HG03571 (cell line): ENCODE measurements at regions not wholly inside any gene's neighbourhood (a gene's known extent, or its start where the extent isn't known, plus 50 kb on each side); places are given as distances from the start of the nearest gene placed in this dataset.

Source experiments
- ATAC-seq: cut with Tn5 transposase; IDR thresholded peaks from one replicate; pipeline ENCODE4 v1.9.1; 2021; ENCODE audit not compliant: unreplicated experiment

DNA sequence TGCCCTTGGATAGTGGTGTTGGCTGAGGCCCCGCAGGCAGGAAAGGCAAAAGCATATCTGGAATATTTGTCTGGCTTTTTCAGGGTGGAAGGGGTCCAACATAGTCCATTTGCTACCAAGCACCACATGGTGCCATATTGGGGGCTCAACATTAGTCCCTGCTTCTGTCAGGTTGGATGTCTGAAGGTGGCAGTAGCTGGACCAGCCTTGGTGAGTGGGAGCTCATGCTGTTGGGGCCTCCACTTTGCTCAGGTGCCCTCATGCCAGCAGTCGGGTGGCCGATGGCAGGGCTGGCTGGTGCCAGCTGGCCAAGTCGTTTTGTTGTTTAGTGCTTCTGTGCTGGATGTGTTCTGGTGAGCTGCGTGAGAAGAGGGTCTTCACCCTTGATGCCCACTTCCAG lies 135.3 kb downstream of the PAPOLA start:
- no peak for ATAC-seq

DNA sequence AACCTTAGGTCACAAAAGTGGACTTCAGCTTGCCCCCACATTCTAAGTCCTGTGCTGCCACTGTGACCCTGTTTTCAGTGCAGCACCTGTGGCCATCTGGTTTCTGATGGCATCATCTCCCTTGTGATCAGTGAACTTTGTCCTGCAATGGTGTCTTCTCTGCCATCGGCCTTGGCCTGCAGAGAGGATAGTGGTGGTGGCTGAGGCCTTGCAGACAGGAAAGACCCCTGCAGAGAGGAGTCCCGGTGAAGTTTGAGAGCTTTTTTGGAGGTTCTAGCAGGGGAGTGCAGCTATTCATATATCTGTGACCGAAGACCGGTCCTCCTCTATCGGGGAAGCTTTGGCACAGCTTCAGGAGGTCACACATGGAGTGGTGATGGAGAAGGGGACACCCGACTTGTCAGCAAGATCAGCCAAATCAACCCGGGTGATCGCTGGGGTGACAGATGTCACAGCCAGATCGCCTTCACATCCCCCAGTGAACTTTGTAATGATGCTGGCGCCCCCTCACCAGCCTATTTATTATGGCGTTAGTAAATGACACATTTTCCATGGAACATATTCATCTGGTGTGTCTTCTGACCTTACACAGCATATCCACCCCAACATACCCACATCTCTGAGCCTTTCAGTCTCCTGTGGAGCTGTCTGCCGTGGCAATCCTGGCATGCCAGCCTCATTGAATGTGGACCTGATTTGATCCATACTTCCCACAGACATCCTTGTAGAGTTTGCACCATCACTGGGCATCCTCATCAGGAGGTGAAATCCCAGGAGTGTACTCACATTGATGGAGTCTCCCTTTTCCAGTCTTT lies 136.1 kb downstream of the PAPOLA start:
- no peak for ATAC-seq

DNA sequence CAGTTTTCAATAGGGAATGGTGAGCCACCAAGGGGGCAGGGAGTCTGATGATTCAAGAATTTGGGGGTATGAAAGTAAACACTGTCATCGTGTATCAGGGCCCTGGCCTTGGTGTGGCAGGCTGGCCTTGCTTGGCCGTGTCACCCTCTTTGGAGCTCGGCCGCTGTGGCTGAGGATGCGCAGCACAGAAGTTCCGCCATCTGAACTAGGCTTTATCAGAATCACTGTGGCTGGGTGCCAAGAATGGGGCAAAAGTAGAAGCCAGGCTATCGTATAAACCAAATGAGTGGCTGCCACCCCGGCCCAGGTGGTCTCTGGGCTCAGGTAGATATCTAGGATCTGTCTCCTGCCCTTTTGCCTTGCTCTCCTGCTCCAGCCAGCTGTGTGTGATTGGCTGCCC lies 137.4 kb downstream of the PAPOLA start:
- no peak for ATAC-seq

DNA sequence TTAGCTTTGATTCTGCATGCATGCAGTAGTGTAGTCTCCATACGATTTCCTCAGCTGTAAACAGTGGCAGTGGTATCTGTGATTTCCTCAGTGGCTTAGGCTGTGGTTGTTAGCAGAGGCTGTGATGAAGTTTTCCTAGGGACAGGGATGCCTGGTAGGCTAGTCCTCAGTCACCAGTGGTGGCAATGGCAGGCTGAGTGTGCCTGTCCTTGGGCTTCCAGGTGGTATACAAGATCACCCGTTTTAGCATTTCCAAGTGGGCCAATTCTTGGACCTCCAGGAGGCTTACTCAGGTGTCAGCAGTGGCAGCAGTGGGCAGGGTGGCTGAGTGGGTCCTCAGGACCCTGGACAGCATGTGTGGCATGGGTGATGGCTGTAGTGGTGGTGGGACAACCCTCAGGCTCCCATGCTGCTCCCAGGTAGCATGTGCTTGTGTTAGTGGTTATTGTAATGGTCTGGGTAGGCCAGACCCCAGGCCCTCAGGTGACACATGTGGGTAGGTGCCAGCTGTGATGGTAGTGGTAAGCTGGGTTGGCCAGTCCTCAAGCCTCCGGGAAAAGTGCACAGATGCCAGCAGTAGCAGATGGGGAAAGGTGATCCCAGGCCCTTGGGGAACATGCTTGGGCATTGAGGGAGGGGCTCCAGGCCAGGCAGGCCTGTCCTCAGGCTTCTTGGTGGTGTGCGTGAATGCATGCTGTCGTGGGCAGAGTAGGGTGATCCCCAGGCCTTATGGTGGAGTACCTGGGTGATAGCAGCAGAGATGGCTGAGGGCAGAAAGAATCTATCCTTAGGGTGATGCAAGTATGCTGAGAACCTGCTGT lies 146.5 kb downstream of the PAPOLA start:
- no peak for ATAC-seq

DNA sequence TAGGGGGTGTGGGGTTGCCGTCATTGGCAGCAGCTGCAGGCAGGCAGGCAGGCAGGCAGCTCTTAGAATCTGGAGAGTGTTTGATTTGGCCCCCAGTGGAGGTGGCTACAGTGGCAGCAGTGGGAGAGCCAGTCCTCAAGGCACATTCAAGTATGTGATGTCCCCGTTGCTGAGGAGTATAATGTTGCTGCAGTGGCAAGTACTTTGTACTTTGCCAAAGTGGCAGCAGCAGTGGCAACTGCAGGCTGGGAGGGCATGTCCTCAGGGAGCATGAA lies 147.1 kb downstream of the PAPOLA start:
- no peak for ATAC-seq

DNA sequence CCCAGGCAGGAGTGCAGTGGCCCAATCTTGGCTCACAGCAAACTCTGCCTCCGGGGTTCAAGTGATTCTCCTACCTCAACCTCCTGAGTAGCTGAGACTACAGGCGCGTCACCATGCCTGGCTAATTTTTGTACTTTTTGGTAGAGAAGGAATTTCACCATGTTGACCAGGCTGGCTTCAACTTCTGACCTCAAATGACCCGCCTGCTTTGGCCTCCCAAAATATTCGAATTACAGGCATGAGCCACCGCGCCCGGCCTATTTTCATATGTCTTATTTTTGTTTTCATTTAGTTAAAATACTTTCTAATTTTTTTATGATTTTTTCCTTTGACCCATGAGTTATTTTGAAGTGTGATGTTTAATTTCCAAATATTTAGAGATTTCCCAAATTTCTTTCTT lies 143.6 kb upstream of the VRK1 start:
- ATAC-seq = no peak

DNA sequence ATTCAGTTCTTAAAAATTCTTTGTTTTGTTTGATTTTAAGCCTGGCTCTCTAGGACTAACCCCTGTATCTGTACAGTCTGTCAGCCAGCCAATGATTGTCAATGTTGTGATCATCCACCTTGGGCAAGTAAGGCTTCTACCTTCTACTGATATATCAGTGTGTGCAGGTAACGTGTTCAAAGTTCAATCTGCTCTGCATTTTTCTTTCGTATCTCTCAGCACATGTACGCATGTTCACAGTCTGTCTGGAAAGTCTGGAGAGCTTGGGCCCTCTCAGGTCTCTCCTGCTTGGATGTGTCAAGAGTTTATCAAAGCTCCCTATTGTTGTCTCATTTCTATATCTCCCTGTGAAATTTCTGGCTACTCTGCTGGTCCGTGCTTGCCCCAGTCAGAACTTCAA lies 138.6 kb upstream of the VRK1 start:
- ATAC-seq = no peak

DNA sequence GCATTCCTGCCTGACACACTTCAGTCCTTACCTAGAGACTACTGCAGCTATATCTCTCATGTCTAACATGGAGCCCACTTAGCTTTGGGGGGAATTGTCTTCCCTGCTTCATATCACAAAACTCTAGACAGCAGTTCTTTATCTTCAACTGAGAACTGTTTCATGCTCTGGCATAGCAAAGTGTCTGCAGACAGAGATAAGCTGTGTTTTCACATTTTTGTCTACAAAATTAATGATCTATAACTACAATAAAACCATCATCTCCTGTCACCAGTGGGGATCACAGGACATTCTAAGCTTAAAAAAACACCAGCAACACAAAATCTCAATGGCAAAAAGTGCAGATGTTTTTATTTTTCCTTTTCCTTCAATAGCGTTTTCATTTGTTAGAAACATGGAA lies 137.1 kb upstream of the VRK1 start:
- ATAC-seq = no peak

DNA sequence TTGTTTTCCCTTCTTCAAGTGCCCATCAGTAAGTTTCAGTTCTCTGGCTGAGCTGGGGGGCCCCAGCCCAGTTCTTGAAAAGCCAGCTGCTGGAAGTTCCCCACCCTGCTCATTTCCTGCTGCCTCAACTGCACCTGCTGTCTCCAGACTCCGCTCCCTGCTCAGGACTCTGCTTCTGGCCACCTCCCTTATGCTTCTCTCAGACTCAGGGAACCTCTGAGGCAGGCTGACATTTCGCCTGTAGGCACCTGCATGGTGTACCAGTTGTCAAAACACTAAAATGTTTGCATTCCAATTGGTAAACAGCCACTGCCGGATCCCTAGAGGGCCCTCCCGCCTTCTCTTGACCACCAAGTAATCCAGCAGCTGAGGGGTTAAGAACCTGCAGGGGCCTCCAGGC lies 136.5 kb upstream of the VRK1 start:
- ATAC-seq = no peak

DNA sequence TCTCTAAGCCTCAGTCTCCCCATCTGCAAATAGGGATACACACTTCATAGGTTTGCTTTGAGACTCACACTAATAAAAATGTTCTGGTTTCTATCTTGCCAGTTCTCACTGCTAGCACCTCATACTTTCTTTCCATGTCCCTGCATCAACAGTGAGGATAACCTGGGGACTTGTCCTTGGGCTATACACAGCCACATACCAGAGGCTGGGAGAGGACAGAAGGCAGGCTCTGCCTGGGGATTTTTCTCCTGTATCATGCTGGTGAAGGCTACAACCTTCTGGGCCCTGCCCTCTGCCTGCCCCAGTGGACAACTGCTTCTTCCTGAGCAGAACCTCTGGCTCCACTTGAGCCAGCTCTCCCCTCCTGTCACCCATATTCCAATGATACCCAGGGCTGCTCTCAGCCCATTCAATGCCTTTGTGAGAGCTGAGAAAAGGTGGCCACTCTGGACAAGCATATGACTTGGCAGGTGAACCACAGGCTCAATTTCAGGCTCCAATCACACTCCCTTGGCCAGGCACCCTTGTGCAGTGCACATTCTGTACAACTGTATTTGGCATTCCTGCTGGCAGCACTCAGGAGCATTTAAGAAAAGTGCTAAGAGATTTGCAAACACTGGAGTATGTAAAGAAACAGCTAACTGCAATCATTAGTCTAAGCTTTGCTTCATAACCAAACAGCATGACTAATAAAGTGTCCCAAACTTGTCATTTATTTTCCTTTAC lies 135.8 kb upstream of the VRK1 start:
- ATAC-seq = no peak

DNA sequence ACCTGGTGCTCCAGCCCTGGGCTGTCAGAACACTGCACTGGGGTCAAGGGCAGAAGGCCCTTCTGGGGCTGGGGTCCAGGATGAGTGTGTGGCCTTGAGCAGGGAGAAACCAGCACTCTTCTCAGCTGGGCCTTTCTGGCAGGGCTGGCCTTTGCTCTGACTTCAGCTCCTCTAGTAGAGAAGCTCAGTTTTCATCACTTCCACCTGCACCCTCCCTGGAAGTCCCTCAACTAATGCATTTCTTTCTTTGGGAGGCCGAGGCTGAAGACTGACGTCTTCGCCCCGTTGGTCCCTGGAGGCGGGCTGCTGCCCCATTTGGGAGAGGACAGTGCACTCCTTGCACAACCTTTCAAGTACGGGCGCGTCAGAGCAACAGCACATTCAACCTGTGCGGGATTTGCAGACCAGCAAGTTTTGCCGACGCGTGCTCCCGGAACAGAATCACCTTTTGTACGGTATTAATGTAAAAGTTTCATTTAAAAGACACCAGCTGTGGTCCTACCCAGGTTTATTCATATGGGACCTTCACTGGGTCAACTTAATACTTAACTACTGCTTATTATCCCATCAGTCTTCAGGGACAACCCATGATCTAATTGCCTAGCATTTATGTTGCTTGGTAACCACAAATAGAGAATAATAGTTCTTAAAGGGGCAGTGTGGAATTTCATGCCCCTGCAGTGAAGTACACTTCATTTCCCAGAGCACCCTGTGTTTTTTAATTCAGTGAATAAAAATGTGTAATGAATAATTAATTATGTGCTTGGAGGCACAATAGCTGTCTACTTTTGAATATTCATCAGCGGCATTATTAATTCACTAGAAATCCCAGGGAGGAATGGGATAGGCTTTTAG lies 134.8 kb upstream of the VRK1 start:
- ATAC-seq = no peak

DNA sequence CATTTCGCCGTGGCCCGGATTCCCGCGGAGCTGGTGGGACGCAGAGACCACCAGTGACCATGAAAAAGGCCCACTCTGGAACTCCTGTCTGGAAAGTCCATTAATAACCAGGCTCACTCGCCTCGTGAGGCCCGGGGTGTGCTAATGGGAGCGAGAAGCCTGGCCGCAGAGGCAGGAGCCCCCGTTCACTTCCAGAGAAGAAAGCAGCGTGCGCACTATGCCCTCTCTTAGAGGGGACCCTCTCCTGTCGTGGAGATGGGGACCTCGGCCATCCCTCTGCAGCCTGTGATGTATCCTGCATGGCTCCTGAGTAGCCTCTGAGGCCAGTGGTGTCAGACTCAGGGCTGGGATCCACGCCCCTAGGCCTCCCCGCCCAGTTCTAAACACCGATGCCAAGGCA lies 134.1 kb upstream of the VRK1 start:
- ATAC-seq = no peak

DNA sequence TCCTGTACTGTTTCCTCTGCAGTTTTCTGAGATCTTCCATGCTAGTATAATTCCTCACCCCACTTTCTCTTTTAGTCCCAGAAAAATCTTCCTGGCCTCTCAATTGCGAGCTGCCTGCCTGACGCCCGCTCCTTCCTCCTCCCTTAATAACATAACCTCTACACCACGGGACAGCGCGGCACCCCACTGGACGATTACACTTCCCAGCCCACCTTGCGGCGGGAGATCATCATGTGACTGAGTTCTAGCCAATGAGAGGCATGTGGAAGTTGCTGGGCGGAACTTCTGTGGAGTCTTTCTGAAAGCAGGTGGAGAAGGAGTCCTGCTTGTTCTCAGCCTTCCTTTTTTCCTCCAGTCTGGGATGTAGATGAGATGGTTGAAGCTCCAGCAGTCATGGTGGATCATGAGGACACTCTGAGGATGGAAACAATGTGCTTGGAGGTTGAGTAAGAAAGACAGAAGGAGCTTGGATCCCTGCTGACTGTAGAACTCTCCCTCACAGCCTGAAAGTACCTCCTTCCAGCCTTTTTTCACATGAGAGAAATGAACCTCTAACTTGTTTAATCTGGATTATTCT lies 133.6 kb upstream of the VRK1 start:
- no peak for ATAC-seq

DNA sequence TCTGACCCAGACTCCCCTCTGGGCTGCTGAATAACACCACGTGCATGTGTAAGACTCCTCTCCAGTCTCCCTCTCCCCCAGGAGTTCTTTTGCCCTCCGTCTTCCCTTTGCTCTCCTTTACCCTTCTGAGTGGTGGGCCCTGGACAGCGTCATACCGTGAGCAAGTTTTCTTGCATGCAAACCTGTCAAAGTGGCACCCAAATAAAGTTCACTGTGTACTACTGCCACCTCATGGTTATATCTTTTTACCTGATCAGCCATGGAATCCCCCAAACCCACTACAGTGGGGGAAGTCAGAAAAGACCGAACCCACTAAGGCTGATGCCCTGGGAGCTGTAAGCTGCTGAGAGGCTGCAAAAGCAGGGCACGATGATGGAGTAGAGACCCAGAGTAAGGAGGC lies 131.1 kb upstream of the VRK1 start:
- ATAC-seq = no peak

DNA sequence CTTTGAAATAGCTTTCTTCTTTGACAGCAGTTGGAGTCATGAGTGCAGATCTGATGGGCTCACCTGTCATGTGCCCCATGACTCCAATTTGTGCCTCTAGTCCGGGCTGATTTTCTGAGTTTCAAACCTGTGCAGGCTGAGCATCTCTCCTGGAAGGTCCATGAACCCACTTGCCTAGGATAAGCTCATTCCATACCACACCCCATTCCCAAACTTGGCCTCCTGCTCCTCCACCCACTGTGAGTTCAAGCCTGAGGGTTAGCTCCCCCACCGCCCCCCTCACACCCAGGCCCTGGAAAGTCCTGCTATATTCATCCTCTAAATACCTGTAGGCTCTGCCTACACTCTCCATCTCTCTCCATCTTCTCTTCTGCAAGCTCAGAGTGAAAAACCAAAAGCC lies 126.8 kb upstream of the VRK1 start:
- no peak for ATAC-seq

DNA sequence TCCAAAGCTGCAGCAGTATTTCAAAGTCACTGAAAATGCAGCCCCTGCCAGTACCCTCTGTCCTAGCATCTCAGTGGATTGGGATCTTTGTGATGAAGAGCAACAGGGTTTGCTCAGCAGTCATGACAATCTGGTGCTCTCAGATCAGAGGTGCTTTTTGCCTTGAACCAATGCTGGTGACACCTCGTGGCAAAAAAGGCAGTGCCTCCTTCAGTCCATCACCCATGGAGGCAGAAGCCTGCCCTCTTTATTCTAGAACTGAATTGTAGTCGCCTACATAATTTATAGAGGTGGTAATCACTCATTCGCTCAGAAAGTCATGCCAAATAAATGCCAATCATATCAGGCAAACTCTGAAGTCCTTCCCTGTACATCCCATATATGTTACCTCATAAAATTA lies 126.0 kb upstream of the VRK1 start:
- ATAC-seq = no peak

DNA sequence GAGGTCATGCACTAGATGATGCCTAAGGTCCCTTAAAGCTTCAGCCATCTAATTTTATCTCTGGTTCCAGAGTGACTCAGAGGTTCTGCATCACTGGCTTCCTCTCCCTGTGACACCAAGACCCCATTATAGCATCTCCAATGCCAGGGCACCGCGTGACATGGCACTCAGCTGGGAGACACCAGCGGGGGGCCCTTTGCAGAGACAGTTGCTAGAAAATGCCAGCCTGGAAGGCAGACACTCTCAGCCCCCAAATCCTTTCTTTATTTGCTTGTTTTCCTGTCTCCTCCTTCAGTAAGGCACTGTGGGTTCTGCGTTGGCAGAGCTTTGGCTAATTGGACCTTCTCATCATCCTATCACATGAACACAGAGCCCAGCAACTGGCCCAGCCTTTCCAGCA lies 123.5 kb upstream of the VRK1 start:
- no peak for ATAC-seq

DNA sequence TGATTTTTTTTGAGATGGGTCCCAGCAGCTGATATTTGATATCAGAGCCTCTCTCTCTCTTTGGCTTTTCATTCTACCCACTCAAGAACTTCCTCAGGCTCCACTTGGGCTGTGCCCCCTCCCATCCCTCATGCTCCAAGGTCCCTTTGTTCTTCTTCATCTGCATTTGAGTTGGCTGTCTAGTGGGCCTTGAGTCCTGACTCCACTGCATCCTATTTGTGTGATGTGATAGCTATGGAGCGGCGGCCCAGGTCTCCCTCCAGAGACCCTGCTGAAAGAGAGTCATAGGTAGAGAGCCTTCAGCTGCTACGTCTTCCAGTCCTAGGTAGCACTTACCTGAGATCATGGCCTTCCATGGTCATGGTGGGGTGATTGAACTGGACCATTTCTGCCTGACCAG lies 123.1 kb upstream of the VRK1 start:
- no peak for ATAC-seq

DNA sequence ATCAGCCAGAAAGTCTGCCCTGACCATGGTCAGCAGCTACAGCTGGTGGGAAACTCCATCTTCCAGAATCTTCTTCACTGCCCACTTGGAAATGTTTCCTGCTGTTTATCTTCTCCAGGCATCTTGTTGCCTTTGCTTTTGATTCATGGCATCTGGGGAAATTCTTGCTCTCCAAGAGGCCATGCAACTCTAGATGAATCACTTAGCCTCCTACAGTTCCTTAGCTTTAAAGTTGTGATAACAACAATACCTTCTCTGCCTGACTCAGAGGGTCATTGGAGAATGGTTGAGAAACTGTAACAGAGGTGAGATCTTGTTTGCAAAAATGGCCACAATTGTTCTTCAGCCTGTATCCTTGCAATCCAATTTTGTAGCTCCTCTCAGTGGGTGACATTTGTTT lies 121.0 kb upstream of the VRK1 start:
- ATAC-seq = no peak

DNA sequence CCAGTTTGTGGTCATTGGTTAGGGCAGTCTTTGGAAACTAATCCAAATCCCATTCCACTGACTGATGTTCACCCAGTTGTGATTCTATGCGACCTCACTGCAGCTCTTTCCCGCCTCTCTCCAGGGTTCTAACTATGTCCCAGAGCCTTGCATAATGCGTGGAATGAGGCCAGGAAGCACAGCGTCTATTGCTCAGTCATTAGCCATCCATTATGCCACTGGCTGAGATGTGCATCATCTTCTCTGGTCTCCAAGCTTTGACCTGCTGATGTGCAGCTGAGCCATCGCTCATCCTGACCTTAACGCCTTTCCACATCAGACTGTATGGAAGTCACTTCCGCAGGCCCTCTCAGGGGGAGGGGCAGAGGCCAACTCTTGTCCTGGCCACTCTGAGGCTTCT lies 115.4 kb upstream of the VRK1 start:
- no peak for ATAC-seq

DNA sequence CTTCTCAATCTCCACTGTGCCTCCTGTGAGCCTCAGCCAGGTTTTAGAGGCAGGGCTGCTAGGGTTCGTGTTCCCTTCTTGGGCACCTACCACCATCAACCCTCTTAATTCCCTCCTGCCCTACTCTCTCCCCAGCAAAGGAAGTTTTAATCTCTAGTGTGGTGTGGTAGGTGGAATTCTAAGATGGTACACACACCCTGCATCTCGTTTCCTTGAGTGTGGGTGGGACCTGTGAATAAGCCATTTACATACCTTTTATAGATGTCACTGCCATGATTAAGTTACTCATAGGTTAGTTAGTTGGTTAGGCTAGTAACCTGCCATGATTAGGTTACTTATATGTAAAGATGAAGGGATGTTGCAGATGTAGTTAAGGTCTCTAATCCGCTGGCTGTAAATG lies 114.8 kb upstream of the VRK1 start:
- no peak for ATAC-seq
